Neural crest cell (in vitro differentiated cells): ENCODE measurements at regions not wholly inside any gene's neighbourhood (a gene's known extent, or its start where the extent isn't known, plus 50 kb on each side); places are given as distances from the start of the nearest gene placed in this dataset.

Experiments used
- DNase-seq: peaks from one replicate; pipeline ENCODE4 v3.0.0; 2021; ENCODE audit warnings: low read depth, mixed read lengths, low spot score
- H3K27ac Mint-ChIP-seq: one replicate; pipeline ENCODE4 v1.8.0; 2021; ENCODE audit warnings: mild to moderate bottlenecking, mixed read lengths; ENCODE audit not compliant: unreplicated experiment
- H3K27me3 Mint-ChIP-seq: 2 replicates; pipeline ENCODE4 v1.8.0; 2021; ENCODE audit warnings: low read depth, mild to moderate bottlenecking, mixed read lengths
- H3K36me3 Mint-ChIP-seq: 2 replicates; pipeline ENCODE4 v1.8.0; 2021; ENCODE audit warnings: low read depth, mild to moderate bottlenecking, mixed read lengths
- H3K4me1 Mint-ChIP-seq: 2 replicates; pipeline ENCODE4 v1.8.0; 2021; ENCODE audit warnings: mixed read lengths
- H3K4me3 Mint-ChIP-seq: one replicate; pipeline ENCODE4 v1.8.0; 2021; ENCODE audit warnings: mild to moderate bottlenecking, mixed read lengths
- H3K9me3 Mint-ChIP-seq: 2 replicates; pipeline ENCODE4 v1.8.0; 2021; ENCODE audit warnings: mixed read lengths
- TF ChIP-seq, protein P1 (sequence below): fragments of 200-600 bp; sonication (generic); conservative IDR thresholded peaks from 2 replicates; pipeline ENCODE4 v1.5.0; 2021; ENCODE audit warnings: antibody characterized with exemption, mild to moderate bottlenecking

GRCh38 chrX:10813761-10814160 lies 193.4 kb upstream of the MID1 start:
- H3K4me3 Mint-ChIP-seq, result no peak overlapping the region
- H3K27me3 Mint-ChIP-seq, result no peaks in the 10 kb centered on the region
- no peaks in the 10 kb centered on the region for H3K4me1 Mint-ChIP-seq
- H3K27ac Mint-ChIP-seq, result no peak overlapping the region
- peaks cover 5% of the 10 kb centered on the region for H3K9me3 Mint-ChIP-seq
- TF ChIP-seq, protein P1, sequence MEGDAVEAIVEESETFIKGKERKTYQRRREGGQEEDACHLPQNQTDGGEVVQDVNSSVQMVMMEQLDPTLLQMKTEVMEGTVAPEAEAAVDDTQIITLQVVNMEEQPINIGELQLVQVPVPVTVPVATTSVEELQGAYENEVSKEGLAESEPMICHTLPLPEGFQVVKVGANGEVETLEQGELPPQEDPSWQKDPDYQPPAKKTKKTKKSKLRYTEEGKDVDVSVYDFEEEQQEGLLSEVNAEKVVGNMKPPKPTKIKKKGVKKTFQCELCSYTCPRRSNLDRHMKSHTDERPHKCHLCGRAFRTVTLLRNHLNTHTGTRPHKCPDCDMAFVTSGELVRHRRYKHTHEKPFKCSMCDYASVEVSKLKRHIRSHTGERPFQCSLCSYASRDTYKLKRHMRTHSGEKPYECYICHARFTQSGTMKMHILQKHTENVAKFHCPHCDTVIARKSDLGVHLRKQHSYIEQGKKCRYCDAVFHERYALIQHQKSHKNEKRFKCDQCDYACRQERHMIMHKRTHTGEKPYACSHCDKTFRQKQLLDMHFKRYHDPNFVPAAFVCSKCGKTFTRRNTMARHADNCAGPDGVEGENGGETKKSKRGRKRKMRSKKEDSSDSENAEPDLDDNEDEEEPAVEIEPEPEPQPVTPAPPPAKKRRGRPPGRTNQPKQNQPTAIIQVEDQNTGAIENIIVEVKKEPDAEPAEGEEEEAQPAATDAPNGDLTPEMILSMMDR, result no peak
- DNase-seq, result no peak
- peaks cover 7% of the 10 kb centered on the region for H3K36me3 Mint-ChIP-seq

DNA sequence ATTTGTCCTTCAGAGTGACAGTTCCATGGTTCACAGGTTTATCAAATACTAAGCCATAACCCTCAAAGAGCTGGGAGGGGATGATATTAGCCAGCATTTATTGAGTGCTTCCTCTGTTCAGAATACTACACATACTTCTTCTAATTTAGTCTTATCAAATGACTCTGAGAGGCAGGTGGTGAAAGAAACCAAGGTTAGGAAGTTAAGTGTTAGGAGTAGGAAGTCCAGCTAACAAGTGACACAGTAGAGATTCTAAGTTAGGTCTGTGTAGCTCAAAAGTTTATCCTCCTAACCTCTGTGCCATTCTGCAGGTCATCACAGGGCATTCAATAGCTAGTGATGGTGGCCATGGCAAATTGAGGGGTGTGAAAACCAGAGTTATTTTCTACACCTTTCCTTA lies 198.3 kb upstream of the MID1 start:
- Mint-ChIP-seq H3K4me3 (no peak overlapping the region), H3K9me3 (peaks cover 4% of the 10 kb centered on the region), H3K4me1 (peaks cover 5% of the 10 kb centered on the region), H3K27ac (no peak overlapping the region), H3K27me3 (no peaks in the 10 kb centered on the region), H3K36me3 (no peaks in the 10 kb centered on the region)
- no peak for DNase-seq
- TF ChIP-seq, protein P1, result no peak

DNA sequence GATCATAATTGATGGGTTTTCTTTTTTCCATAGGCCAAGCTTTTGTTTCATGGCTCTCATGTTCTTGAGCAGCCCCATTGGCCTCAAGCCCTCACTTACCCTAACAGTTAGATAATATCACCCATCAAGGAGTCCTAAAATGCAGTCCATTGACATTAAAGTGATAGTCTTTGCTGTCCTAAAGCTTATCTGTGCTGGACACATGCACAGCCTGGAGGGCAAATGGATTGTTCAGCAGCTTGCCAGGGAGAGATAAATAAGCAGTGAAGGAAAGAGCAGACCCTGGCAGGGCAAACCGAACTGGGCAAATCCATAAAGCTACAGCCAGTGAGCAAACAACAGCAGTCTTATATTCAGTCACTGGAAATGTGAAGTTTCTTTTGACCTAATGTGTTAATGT lies 199.6 kb upstream of the MID1 start:
- peaks cover 4% of the 10 kb centered on the region for H3K9me3 Mint-ChIP-seq

GRCh38 chrX:10821293-10821692 lies 200.9 kb upstream of the MID1 start:
- Mint-ChIP-seq H3K36me3 (no peaks in the 10 kb centered on the region), H3K27me3 (no peaks in the 10 kb centered on the region), H3K4me3 (no peak overlapping the region), H3K9me3 (peaks cover 4% of the 10 kb centered on the region), H3K4me1 (peaks cover 5% of the 10 kb centered on the region), H3K27ac (no peak overlapping the region)
- TF ChIP-seq, protein P1, result no peak
- no peak for DNase-seq

More for the DNA sequence above, 199.6 kb upstream of the MID1 start:
- peaks cover 5% of the 10 kb centered on the region for H3K4me1 Mint-ChIP-seq
- no peaks in the 10 kb centered on the region for H3K27me3 Mint-ChIP-seq
- no peak overlapping the region for H3K27ac Mint-ChIP-seq
- TF ChIP-seq, protein P1, result no peak
- no peaks in the 10 kb centered on the region for H3K36me3 Mint-ChIP-seq
- no peak for DNase-seq
- no peak overlapping the region for H3K4me3 Mint-ChIP-seq

DNA sequence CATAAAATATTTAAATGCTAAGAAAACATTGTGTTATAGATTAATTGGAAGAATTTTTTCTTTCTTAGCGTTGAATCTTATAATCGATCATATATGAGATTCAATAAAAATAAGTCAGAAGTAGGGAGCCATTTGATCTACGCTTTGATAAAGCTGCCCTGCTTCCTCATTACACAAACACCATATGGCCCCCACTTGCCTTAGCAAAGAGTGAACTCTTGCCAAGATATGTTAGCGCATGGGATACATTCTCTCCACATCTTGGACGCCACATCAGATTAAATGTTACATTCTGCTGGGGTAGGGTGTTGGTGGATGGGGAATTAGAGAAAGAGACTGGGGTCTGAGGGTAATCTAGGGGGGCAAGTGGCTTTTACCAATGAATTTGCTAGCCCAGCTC lies 207.7 kb upstream of the MID1 start:
- no peak overlapping the region for H3K27ac Mint-ChIP-seq
- H3K36me3 Mint-ChIP-seq, result no peaks in the 10 kb centered on the region
- H3K27me3 Mint-ChIP-seq, result no peaks in the 10 kb centered on the region
- no peak overlapping the region for H3K4me3 Mint-ChIP-seq
- TF ChIP-seq, protein P1, result no peak
- peaks cover 3% of the 10 kb centered on the region for H3K9me3 Mint-ChIP-seq
- no peak for DNase-seq
- peaks cover 12% of the 10 kb centered on the region for H3K4me1 Mint-ChIP-seq

DNA sequence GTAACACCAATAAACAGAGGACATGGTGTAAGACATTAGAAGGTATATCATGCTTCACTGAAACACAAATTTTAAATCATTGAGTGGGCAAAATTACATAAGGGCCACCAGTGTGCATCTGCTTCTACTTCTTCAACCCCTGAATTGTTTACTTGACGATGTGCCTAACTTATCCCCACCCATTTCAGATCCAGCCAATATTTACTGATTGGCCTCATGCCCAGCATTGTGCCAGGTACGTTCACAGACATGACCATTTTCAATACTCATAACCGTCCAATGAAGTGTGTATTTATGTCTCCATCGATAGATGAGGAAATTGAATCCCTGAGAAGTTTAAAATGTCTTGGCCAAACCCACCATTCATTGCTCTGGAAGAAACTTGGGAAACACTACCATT lies 208.3 kb upstream of the MID1 start:
- H3K9me3 Mint-ChIP-seq, result peaks cover 3% of the 10 kb centered on the region
- no peak for DNase-seq
- no peaks in the 10 kb centered on the region for H3K36me3 Mint-ChIP-seq

More for the DNA sequence above, 208.3 kb upstream of the MID1 start:
- TF ChIP-seq, protein P1, result no peak
- Mint-ChIP-seq H3K27me3 (no peaks in the 10 kb centered on the region), H3K4me1 (peaks cover 18% of the 10 kb centered on the region), H3K27ac (no peak overlapping the region), H3K4me3 (no peak overlapping the region)
